ENCODE measurements at regions not wholly inside any gene's neighbourhood (a gene's known extent, or its start where the extent isn't known, plus 50 kb on each side); places are given as distances from the start of the nearest gene placed in this dataset.
A peak's percentile ranks its signal among the peaks of the same experiment; 100 is the strongest.

GRCh38 chr17:53740312-53740711 is 82.4 kb upstream of the KIF2B start:
- no peak for DNase-seq
- intact Hi-C loops (cut with DNase I) = no loop called here

GRCh38 chr17:53736516-53737240 is 86.0 kb upstream of the KIF2B start:
- H3K27me3 ChIP-seq = no peaks in the 10 kb centered on the region
- 47 to 56% methylated on average over 5 of the region's 5 CpGs for WGBS, 2 donors
- no peaks in the 10 kb centered on the region for H3K9me3 ChIP-seq
- H3K27ac ChIP-seq = no peak overlapping the region
- intact Hi-C loops (cut with DNase I) = no loop called here
- H3K36me3 ChIP-seq (replicated peaks in 1 of 2; ENCODE audit: insufficient read depth in 1 of 2, low read depth in 2 of 2) = no peaks in the 10 kb centered on the region
- TF ChIP-seq CTCF (IDR thresholded peaks at IDR 0.05) = no peak
- no peak overlapping the region for H3K4me3 ChIP-seq
- peaks cover 6% of the 10 kb centered on the region for H3K4me1 ChIP-seq
- ATAC-seq (no peak), DNase-seq (no peak)

More at GRCh38 chr17:53740312-53740711, 82.4 kb upstream of the KIF2B start:
- Histone ChIP-seq H3K36me3 (replicated peaks in 1 of 2; ENCODE audit: insufficient read depth in 1 of 2, low read depth in 2 of 2) (no peaks in the 10 kb centered on the region), H3K9me3 (no peaks in the 10 kb centered on the region), H3K4me1 (peaks cover 6% of the 10 kb centered on the region), H3K4me3 (no peak overlapping the region), H3K27ac (no peak overlapping the region), H3K27me3 (no peaks in the 10 kb centered on the region)
- no peak for ATAC-seq
- 65 to 81% methylated on average over 1 of the region's 1 CpG for WGBS, 2 donors
- no peak for TF ChIP-seq POLR2A (IDR thresholded peaks at IDR 0.05)
- TF ChIP-seq CTCF (IDR thresholded peaks at IDR 0.05) = no peak

- peaks cover 0 to 6% (median 0%) of the 10 kb centered on the region in 3 donors for H3K9me3 ChIP-seq
- TF ChIP-seq CTCF (IDR thresholded peaks at IDR 0.05) (no peak), POLR2A (IDR thresholded peaks at IDR 0.05) (no peak)
- H3K27ac ChIP-seq = peak overlapping the region in 1 of 4 donors; percentile 5
- intact Hi-C loops (cut with DNase I) = no loop called here
- ATAC-seq (peak; percentile 45), DNase-seq (peak in 2 of 4 donors; percentile 12 to 14)
- no peak overlapping the region for H3K4me3 ChIP-seq
- no peaks in the 10 kb centered on the region for H3K27me3 ChIP-seq
- no peaks in the 10 kb centered on the region for H3K36me3 ChIP-seq (replicated peaks in 1 of 2; ENCODE audit: insufficient read depth in 1 of 2, low read depth in 2 of 2)
- H3K4me1 ChIP-seq = peaks cover 8% of the 10 kb centered on the region
- WGBS, 2 donors = 20 to 39% methylated on average over 1 of the region's 1 CpG
Measured at GRCh38 chr17:53724726-53725125, 98.0 kb upstream of the KIF2B start.

- H3K4me1 ChIP-seq = peaks cover 8% of the 10 kb centered on the region
- no peak overlapping the region for H3K4me3 ChIP-seq
- no peak for TF ChIP-seq CTCF (IDR thresholded peaks at IDR 0.05)
- peak in 1 of 3 donors; percentile 14 for TF ChIP-seq POLR2A (IDR thresholded peaks at IDR 0.05)
- no peaks in the 10 kb centered on the region for H3K27me3 ChIP-seq
- H3K9me3 ChIP-seq = peaks cover 0 to 6% (median 0%) of the 10 kb centered on the region in 3 donors
- ATAC-seq (peak; percentile 71), DNase-seq (peak in 2 of 4 donors; percentile 13 to 22)
- 29 to 30% methylated on average over 2 of the region's 2 CpGs for WGBS, 2 donors
- intact Hi-C loops (cut with DNase I) = no loop called here
- H3K36me3 ChIP-seq (replicated peaks in 1 of 2; ENCODE audit: insufficient read depth in 1 of 2, low read depth in 2 of 2) = no peaks in the 10 kb centered on the region
- peak overlapping the region in 3 of 4 donors; percentile 20 to 68 (median 53) for H3K27ac ChIP-seq
Measured at GRCh38 chr17:53722407-53722806, 100.3 kb upstream of the KIF2B start.

- no peak for TF ChIP-seq CTCF (IDR thresholded peaks at IDR 0.05)
- no peak for TF ChIP-seq POLR2A (IDR thresholded peaks at IDR 0.05)
- H3K4me3 ChIP-seq = no peak overlapping the region
- ATAC-seq (no peak), DNase-seq (no peak)
- H3K27me3 ChIP-seq = no peaks in the 10 kb centered on the region
- intact Hi-C loops (cut with DNase I) = no loop called here
- no peaks in the 10 kb centered on the region for H3K36me3 ChIP-seq (replicated peaks in 1 of 2; ENCODE audit: insufficient read depth in 1 of 2, low read depth in 2 of 2)
- H3K27ac ChIP-seq = no peak overlapping the region
- WGBS, 2 donors = 6 to 16% methylated on average over 2 of the region's 2 CpGs
- H3K4me1 ChIP-seq = peaks cover 8% of the 10 kb centered on the region
- no peaks in the 10 kb centered on the region for H3K9me3 ChIP-seq
Measured at GRCh38 chr17:53721101-53721500, 101.6 kb upstream of the KIF2B start.
